Neuron (in vitro differentiated cells): ENCODE measurements at regions not wholly inside any gene's neighbourhood (a gene's known extent, or its start where the extent isn't known, plus 50 kb on each side); places are given as distances from the start of the nearest gene placed in this dataset.

Source experiments
- H2AFZ ChIP-seq: one replicate; pipeline ENCODE4 v1.6.1; 2013; ENCODE audit warnings: low read depth, mild to moderate bottlenecking, inconsistent platforms, low read length, moderate library complexity
- H3K27me3 ChIP-seq: one replicate; pipeline ENCODE4 v1.6.1; 2013; ENCODE audit warnings: low read length; ENCODE audit not compliant: insufficient read depth
- H3K36me3 ChIP-seq: one replicate; pipeline ENCODE4 v1.6.1; 2013; ENCODE audit warnings: low read length; ENCODE audit not compliant: insufficient read depth
- H3K4me1 ChIP-seq: one replicate; pipeline ENCODE4 v1.6.1; 2013; ENCODE audit warnings: low read length; ENCODE audit not compliant: insufficient read depth
- H3K4me3 ChIP-seq: 2 replicates; pipeline ENCODE4 v1.5.1; 2013; ENCODE audit warnings: mild to moderate bottlenecking, low read length, moderate library complexity
- H3K9me3 ChIP-seq: one replicate; pipeline ENCODE4 v1.6.1; 2013; ENCODE audit warnings: low read length

DNA sequence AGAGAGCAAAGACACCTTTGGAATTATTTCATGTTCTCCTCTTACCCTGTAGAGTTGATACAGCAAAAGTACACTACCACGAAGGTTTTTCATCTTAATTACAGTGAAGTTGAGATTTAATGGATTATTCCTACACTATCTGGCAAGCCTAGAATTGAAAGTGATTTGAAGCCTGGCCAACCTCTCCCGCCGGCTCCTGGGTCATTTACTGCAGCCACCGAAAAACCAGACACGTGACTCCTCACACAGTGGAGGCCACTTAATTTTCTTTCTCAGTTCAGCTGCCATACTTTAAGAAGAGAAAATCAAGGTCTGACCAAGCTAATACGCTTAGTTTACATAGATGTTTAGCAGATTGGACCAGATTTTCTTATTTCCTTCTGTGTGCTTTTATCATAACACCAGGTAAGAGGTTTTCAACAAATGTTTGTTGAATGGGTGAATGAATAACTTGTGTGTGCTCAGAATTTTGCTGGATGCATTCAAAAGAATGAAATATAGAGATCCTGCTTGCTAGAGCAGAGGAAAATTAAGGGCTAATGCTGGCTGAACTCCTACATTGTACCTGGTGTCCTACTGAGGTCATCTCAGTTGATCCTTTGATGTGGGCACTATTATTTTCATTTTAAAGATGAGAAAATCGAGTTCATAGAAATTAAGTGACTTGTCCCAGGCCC is 97.2 kb upstream of the PDE10A start:
- Histone ChIP-seq H3K4me3 (no peak overlapping the region), H3K4me1 (no peaks in the 10 kb centered on the region), H3K36me3 (no peaks in the 10 kb centered on the region), H2AFZ (no peak overlapping the region), H3K9me3 (no peaks in the 10 kb centered on the region), H3K27me3 (no peaks in the 10 kb centered on the region)

DNA sequence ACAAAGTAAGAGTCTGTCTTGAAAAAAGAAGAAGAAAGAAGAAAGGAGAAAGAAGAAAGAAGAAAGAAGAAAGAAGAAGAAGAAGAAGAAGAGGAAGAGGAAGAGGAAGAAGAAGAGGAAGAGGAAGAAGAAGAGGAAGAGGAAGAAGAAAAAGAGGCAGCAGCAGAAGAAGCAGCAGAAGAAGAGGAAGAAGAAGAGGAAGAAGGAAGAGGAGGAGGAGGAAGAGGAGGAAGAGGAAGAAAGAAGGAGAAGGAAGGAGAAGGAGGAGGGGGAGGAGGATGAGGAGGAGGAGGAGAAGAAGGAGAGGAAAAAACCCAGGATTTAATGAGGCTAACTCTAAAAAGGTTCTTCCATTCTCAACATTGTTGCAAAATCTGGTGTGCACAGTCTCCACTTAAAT is 95.4 kb upstream of the PDE10A start:
- Histone ChIP-seq H3K36me3 (no peaks in the 10 kb centered on the region), H3K27me3 (no peaks in the 10 kb centered on the region), H3K4me3 (no peak overlapping the region), H3K4me1 (no peaks in the 10 kb centered on the region), H3K9me3 (no peaks in the 10 kb centered on the region), H2AFZ (no peak overlapping the region)

DNA sequence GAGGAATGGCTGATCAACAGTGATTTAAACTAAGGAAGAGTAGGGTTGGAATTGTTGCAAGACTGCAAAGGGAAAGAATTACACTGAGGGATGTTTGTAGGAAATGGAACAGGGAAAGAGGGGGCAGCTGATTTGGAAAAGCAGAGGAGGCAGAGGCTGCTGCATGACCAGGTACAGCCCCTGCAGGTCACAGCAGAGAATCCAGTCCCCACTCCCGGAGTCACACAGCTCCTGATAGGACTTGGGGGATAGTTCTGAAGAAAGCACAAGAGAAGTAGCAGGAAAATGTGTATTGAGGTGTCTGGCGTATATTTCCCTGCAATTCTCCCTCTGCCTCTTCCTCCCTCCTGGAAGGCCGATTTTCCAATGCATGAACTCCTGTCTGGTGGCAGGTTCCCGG is 92.5 kb upstream of the PDE10A start:
- Histone ChIP-seq H3K4me3 (no peak overlapping the region), H3K4me1 (no peaks in the 10 kb centered on the region), H3K36me3 (no peaks in the 10 kb centered on the region), H2AFZ (no peak overlapping the region), H3K9me3 (peaks cover 2% of the 10 kb centered on the region), H3K27me3 (no peaks in the 10 kb centered on the region)

DNA sequence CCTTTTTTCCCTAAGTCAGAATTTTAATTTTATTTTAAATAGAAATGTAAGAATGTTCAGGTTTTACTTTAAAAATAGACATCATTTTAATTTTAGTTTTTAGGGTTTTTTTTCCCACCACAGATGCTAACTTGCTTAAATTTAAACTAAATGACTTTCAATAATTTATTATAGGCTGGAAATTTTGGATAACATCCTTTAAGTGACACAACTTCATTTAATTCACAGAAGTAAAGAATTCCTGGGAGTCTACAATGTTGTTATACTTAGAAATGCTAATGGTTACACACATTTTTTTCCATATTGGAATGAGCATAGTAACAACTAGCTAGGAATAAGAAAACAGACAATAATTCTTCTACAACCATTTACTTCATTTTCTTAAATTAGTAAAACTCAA is 90.5 kb upstream of the PDE10A start:
- Histone ChIP-seq H3K27me3 (no peaks in the 10 kb centered on the region), H3K36me3 (no peaks in the 10 kb centered on the region), H3K9me3 (peaks cover 2% of the 10 kb centered on the region), H3K4me1 (no peaks in the 10 kb centered on the region), H3K4me3 (no peak overlapping the region), H2AFZ (no peak overlapping the region)

DNA sequence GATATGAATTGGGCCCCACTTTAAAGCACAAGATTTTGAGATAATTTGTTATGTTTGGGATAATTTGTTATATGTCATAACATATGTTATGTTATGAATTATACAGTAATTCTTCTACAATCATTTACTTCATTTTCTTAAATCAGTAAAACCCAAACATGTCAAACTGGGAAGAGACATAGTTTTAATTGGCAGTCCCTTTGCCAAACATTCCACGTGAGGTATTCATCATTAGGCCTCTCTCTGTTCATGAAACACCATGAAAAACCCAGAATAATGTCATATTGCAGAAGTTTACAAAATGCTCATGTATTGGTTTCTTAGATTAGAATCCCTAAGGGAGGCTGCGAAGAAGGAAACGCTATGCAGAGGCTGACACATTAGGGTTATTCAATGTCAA is 89.4 kb upstream of the PDE10A start:
- Histone ChIP-seq H2AFZ (no peak overlapping the region), H3K9me3 (peaks cover 2% of the 10 kb centered on the region), H3K4me3 (no peak overlapping the region), H3K4me1 (no peaks in the 10 kb centered on the region), H3K36me3 (no peaks in the 10 kb centered on the region), H3K27me3 (no peaks in the 10 kb centered on the region)

DNA sequence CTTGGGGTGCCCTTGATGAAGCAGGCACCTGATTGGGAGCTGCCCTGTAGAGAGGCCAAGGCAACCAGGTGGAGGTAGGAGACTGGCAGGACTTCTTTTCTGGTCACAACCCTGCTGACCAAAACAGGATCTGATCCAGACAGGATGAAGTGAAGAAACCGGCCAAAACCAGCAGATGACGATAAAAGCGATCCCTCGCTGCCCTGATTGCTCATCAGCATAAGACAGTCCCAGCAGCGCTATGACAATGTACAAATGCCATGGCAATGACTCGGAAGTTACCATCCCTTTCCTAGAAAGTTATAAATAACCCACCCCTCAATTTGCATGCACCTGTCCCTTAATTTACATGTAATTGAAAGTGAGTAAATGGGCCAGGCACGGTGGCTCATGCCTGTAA is 88.4 kb upstream of the PDE10A start:
- no peak overlapping the region for H2AFZ ChIP-seq
- H3K4me3 ChIP-seq = no peak overlapping the region
- no peaks in the 10 kb centered on the region for H3K27me3 ChIP-seq
- no peaks in the 10 kb centered on the region for H3K4me1 ChIP-seq
- no peaks in the 10 kb centered on the region for H3K36me3 ChIP-seq
- peaks cover 2% of the 10 kb centered on the region for H3K9me3 ChIP-seq

DNA sequence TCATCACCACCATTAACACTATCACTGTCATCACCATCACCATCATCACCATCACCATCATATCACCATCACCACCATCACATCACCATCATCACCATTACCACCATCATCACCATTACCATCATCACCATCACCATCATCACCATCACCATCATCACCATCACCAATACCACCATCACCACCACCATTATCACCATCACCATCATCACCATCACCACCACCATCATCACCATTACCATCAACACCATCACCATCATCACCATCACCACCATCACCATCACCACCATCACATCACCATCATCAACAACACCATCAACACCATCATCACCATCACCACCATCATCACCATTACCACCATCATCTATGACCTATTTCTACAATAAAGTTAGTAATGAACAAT is 86.1 kb upstream of the PDE10A start:
- H3K4me1 ChIP-seq = no peaks in the 10 kb centered on the region
- H3K9me3 ChIP-seq = peaks cover 2% of the 10 kb centered on the region
- H2AFZ ChIP-seq = no peak overlapping the region
- no peaks in the 10 kb centered on the region for H3K27me3 ChIP-seq
- H3K36me3 ChIP-seq = no peaks in the 10 kb centered on the region
- H3K4me3 ChIP-seq = no peak overlapping the region

DNA sequence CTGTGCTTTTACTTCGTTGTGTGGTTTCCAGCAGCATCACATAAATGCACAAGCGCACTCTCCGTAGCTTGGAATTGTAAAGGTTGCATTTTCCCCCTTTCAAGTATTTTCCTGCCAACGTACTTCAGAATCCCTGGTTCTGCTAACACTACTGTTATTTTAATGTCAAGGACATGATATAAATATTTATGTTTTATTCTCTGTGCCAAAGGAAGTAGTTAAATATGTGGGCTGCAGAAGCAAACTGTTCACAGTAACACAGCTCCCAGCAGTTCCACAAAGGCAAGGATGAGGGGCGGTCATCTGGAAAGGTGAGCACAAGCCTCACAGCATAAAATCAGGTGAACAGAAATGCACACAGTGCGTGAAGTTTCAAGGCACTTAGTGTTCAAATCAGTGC is 85.3 kb upstream of the PDE10A start:
- H3K27me3 ChIP-seq = no peaks in the 10 kb centered on the region
- no peaks in the 10 kb centered on the region for H3K36me3 ChIP-seq
- no peak overlapping the region for H2AFZ ChIP-seq
- H3K4me3 ChIP-seq = no peak overlapping the region
- no peaks in the 10 kb centered on the region for H3K4me1 ChIP-seq
- peaks cover 2% of the 10 kb centered on the region for H3K9me3 ChIP-seq

DNA sequence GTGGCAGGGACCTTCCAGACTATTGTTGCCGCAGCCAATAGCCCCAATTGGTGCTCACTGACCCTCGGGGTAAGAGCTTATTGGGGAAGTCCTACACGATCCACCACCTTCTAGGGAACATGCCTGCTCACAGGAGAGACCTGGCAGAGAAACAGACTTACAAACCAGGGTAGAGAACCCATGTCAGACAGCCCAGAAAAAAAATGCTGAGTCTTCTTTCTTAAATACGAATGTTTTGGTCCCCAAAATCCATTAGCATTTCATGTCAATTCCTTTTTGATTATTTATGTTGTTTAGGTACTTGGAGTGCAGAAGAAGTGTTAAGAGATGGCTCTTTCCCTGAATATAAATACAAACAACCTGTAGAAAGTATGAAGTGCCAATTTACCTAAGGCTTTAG is 84.9 kb upstream of the PDE10A start:
- Histone ChIP-seq H3K27me3 (no peaks in the 10 kb centered on the region), H3K4me3 (no peak overlapping the region), H3K36me3 (no peaks in the 10 kb centered on the region), H3K4me1 (no peaks in the 10 kb centered on the region), H3K9me3 (peaks cover 2% of the 10 kb centered on the region), H2AFZ (no peak overlapping the region)

DNA sequence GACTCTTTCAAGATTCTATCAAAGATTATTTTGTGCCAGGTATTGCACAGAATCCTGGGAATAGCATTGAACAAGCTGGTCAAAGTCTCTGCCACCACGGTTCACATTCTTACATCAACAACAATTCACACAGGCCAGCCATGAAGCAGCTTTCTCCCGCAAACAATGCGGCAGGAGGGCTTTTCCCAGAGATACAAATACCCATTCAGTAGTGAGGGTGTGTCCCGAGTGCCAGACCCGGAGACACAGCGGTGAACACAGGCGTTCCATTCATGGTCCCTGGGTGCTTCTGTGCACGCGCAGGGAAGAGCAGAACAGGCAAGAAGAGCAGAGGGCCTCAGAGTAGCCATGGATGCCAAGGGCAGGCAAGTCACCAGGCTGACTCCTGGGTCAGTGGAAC is 83.3 kb upstream of the PDE10A start:
- no peaks in the 10 kb centered on the region for H3K27me3 ChIP-seq
- no peak overlapping the region for H3K4me3 ChIP-seq
- H2AFZ ChIP-seq = no peak overlapping the region
- no peaks in the 10 kb centered on the region for H3K36me3 ChIP-seq
- H3K4me1 ChIP-seq = no peaks in the 10 kb centered on the region
- no peaks in the 10 kb centered on the region for H3K9me3 ChIP-seq

DNA sequence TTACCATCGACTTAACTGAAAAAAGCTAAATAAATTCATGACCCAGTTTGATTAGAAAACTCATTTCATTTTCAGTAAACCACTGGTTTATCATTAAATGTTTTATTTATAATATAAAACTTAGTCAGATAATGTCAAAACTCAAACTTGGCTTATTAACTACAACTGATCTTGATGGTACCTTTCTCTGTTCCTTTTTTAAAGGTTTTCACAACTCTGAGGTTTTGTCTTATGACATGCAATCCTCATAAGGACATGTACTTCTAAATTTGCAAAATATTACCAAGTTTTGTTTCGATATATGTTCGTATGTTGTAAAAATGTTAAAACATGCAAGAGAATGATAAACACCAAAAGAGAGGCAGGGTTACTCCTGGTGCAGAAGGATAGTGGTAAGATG is 82.5 kb upstream of the PDE10A start:
- Histone ChIP-seq H2AFZ (no peak overlapping the region), H3K4me1 (no peaks in the 10 kb centered on the region), H3K27me3 (no peaks in the 10 kb centered on the region), H3K4me3 (no peak overlapping the region), H3K9me3 (no peaks in the 10 kb centered on the region), H3K36me3 (no peaks in the 10 kb centered on the region)

DNA sequence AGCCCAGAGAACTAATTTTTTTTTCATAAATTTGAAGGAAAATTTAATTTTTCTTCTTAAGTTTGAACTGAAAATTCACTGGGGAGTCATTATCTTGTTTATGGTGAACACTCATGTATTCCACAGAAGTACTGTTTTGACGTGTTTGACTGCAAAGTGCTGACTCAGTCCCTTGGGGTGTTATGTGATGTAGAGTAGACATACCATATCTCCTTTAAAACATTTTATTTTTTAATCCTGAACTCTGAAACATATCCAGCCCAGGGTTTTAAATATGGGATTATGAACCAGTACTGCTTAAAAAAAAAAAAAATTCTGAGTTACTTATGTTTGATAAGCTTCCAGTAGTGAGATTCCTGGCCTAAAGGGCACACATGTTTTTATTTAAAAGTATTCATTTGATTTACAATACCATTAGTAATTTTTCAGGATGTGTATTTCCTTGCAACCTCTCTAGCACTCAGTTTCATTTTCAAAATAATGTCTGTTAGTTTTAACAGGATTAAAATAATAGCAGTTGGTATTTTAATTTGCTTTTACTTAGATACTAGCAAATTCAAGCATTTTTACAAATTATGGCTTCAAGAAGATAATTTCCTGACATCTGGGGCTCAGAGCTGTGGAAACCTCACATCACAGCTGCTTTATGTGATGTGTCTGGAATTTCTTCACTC is 81.7 kb upstream of the PDE10A start:
- Histone ChIP-seq H2AFZ (no peak overlapping the region), H3K27me3 (no peaks in the 10 kb centered on the region), H3K4me3 (no peak overlapping the region), H3K36me3 (no peaks in the 10 kb centered on the region), H3K9me3 (no peaks in the 10 kb centered on the region), H3K4me1 (no peaks in the 10 kb centered on the region)

DNA sequence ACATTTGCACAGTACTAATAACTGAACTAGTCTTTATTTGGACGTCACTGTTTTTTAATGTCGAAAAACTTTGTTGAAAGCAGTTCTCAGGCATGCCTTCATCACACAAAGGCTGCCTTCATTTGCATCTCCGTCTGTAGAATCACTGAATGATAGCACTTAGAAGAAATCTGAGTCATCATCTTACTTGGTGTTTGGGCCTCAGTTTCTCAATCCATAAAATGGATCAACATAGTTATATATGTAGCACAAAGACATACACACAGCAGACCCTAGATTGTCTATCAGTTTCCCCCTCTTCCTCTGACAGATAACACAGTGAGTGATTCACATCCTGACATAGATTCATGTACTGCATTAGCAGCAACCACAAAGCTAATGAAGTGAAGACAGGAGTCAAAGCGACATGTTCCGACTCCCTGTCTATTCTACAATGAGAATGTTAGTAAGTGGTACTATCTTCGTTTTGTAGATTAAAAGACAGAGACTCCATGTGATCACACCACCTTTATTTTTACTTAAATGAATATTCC is 80.4 kb upstream of the PDE10A start:
- Histone ChIP-seq H2AFZ (no peak overlapping the region), H3K4me3 (no peak overlapping the region), H3K36me3 (no peaks in the 10 kb centered on the region), H3K4me1 (no peaks in the 10 kb centered on the region), H3K9me3 (no peaks in the 10 kb centered on the region), H3K27me3 (no peaks in the 10 kb centered on the region)

DNA sequence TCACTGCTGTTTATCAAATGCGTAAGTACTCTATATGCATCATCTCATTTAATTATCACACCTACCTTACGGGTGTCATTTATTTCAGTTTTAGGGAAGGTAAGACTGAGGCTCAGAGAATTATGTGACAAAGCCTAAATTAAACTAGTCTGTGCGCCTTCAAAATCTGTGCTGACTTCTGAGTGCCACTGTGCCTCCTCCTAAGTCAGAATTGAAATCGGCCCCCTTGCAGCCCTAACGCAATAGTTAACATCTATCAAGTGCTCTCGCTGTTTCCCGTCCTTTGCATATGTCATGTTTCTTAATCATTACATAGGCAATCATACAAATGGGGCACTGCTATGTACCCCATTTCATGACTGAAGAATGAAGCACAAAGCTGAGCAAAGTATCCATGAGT is 79.0 kb upstream of the PDE10A start:
- Histone ChIP-seq H3K36me3 (no peaks in the 10 kb centered on the region), H3K4me1 (no peaks in the 10 kb centered on the region), H3K27me3 (no peaks in the 10 kb centered on the region), H3K9me3 (no peaks in the 10 kb centered on the region), H3K4me3 (no peak overlapping the region), H2AFZ (no peak overlapping the region)
